ENCODE measurements at regions not wholly inside any gene's neighbourhood (a gene's known extent, or its start where the extent isn't known, plus 50 kb on each side); places are given as distances from the start of the nearest gene placed in this dataset.

DNA sequence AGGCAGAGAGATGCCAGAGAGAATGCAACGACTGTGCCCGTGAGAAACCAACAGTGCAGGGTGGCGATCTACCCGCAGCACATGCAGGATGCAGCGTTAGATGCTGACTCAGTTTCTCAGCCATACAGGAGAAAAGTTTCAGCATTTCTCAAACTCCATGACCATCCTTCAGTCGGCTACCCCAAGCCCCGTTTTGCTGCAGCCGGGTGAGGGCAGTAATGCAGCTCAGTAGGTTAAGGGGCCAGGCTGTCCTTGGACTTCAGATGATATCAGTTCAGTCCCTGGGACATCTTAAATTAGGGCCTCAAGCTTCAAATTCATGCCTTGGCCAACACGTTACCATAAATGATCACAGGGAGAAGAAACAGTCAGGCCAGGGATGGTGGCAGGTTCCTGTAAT is 125.5 kb downstream of the PALM2AKAP2 start:
- TF ChIP-seq CTCF (conservative IDR thresholded peaks at IDR 0.05 in 1 of 2, IDR thresholded peaks at IDR 0.05 in 1 of 2; ENCODE audit: extremely low read depth in 1 of 2, insufficient read depth in 1 of 2, low read depth in 1 of 2, low read length in 2 of 2): no peak
- TF ChIP-seq EZH2 (IDR thresholded peaks at IDR 0.05; ENCODE audit: borderline replicate concordance, low read length): no peak

Data from mammary epithelial cell (primary cell).